Activated CD8-positive, alpha-beta memory T cell treated with anti-CD3 and anti-CD28 coated beads for 48 hours (primary cell): ENCODE measurements at regions not wholly inside any gene's neighbourhood (a gene's known extent, or its start where the extent isn't known, plus 50 kb on each side); places are given as distances from the start of the nearest gene placed in this dataset.

ENCODE experiments used
- DNase-seq, 3 experiments: peaks; one replicate each; pipeline ENCODE4 v3.0.0-alpha.2; 2020; ENCODE audit warnings: low read depth in 2 of 3, low spot score in 2 of 3

GRCh38 chrY:15624370-15624769 lies 1100.0 kb downstream of the NLGN4Y start:
- no peak for DNase-seq

DNA sequence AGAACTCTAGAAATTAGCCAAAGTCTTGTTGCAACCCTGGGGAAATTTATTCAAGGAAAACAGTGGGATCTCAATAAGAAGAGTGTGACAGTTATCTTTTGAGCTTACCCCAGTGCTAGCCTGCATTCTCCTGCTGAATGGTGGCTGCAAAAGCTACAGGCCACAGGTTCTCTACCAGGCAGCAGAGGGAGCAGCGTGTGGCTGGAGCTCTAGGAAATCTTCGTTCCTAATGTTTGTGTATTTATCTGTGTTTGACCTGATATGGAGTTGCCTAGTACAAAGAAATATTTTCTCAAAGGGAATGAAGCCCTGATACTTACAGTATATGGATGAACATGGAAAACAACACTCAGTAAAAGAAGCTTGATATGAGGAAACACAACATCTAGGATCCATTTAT lies 1100.6 kb downstream of the NLGN4Y start:
- no peak for DNase-seq

DNA sequence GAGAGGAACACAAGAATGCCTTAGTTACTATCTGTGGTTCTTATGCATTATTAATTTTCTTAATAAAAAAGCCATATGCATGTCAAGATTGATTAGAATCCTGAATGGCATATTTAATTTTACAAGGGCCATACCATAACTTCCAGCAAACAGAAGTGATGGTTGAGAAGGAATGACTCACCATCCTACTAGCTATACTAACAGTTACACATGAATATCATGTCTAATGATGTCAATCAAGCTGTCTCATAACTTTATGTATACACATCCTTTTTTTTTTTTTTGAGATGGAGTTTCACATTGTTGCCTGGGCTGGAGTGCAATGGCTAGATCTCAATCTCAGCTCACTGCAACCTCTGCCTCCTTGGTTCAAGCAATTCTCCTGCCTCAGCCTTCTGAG lies 1123.9 kb downstream of the NLGN4Y start:
- DNase-seq = no peak

GRCh38 chrY:15650056-15650455 lies 1125.7 kb downstream of the NLGN4Y start:
- no peak for DNase-seq

GRCh38 chrY:15688531-15688930 lies 1164.2 kb downstream of the NLGN4Y start:
- DNase-seq = no peak

GRCh38 chrY:15689994-15690393 lies 1165.7 kb downstream of the NLGN4Y start:
- no peak for DNase-seq

DNA sequence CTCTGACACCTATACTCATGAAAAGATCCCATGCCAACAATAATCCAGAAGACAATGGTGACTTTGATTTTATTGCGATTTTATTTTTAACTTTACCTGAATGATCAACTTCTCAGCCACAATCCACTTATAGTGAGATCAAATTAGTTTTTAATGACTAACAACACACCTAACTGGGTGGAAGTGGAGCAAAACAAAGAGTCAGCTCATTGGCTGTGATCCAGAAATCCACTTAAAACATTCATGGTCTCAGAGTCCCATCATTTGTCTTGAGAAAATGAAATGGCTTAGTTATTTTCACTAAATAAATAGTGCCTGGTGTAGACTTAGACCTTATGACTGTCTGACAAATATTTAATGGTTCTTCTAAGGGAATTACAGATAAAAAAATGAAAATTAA lies 1177.8 kb downstream of the NLGN4Y start:
- no peak for DNase-seq

DNA sequence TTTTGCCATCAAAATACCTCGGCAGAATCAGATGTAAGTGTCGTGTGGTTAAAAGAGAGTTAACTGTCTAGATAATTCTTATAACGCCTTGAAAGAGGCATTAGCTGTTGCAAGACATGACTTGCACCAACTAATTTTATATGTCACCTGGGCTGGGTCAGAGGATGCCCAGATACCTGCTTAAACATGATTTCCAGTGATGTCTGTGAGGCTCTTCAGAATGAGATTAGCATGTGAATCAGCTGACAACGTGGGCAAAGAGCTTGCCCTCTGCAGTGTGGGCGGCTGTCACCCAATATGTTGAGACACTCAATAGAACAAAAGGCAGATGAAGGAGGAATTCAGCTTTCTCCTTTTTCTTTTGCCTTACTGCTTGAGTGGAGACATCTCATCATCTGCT lies 1180.6 kb downstream of the NLGN4Y start:
- DNase-seq = no peak

- no peak for DNase-seq
Measured at GRCh38 chrY:15749533-15750433, 1225.5 kb downstream of the NLGN4Y start.

- DNase-seq = no peak
Measured at GRCh38 chrY:15751001-15751400, 1226.7 kb downstream of the NLGN4Y start.

DNA sequence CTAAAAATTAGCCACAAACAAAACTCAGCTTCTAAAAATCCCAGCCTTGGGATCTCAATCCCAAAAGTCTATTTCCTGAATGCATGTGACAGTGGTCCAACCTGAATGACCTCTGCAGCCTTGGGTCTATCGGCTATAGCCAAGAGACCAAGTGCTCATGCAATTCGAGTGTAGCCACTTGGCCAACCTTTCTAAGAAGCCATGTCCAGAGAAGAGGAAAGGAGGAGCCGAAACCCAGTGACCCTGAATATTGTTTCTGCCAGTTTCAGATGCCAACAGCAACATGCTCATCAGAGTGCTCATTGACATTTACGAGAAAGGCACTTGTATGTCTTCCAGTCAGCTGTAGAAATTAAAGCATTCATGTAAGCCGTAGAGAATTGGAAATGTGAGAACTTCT lies 1231.9 kb downstream of the NLGN4Y start:
- no peak for DNase-seq

GRCh38 chrY:15773579-15773978 lies 1249.2 kb downstream of the NLGN4Y start:
- DNase-seq = no peak

DNA sequence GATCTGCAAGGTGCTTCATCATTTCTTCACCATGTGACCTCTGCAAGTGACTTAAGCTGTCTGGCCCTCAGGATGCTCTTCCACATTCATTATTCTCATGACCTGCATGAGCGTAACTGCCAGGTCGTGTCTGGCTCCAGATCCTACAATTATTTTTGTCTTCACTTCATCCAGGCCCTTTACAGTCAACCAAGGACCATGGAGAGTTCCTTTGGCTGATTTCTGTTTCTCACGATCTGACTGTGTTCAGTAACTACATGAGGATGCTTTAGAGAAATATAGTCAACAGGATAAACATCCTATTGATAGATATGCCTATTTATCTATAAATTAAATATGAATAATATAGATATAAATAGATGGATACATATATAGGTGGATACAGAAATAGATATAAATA lies 1251.6 kb downstream of the NLGN4Y start:
- DNase-seq = no peak

DNA sequence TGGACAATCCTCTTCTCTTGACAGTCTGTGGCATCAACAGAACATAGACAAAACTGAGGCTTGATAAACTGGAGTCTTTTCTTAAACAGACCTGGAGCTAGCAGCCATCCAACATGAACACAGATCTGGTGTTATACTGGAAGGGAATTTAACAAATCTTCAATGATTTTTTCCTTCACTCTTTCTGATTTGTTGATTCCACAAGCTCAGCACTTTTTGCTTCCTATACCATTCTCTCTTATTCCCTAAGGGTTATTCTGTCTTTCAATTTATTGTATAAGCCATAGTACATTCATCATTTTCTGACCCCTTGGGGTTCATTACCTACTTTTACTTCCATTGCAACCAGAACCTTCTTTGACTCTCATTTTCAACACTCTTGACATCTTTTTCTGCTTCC lies 1255.6 kb downstream of the NLGN4Y start:
- DNase-seq = no peak

GRCh38 chrY:15800021-15800420 lies 1275.7 kb downstream of the NLGN4Y start:
- no peak for DNase-seq

DNA sequence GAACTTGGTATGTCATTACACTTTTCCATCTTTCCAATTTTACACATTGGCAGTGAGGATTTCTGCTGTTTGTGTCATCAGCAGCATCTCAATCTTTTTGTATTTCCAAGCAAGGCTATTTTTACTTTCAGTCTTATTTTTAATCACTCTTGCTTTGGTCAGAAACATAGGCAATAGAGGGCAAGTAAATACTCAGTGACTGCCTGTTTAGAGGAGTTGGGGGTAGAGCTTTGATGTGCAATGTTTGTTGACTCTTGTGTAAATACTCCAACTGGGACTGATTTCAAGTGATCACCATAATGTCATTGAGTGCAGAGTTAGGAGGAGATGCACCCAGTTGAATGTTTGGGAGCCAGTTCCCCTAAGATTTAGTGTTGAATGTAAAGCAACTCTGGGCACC lies 1281.7 kb downstream of the NLGN4Y start:
- no peak for DNase-seq

DNA sequence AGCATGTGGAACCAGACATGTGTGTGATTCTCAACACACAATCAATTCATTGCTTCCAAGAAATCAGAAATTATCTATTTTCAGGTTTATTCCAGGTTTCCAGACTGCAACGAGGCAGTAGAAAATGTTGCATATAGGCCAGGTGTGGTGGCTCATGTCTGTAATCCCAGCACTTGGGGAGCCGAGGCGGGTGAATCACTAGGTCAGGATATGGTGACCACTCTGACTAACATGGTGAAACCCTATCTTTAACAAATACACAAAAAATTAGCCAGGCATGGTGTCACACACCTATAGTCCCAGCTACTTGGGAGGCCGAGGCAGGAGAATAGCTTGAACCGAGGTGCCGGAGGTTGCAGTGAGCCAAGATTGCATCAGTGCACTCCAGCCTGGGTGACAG lies 1289.9 kb downstream of the NLGN4Y start:
- no peak for DNase-seq
